NCI-H510A (cell line): ENCODE measurements at regions not wholly inside any gene's neighbourhood (a gene's known extent, or its start where the extent isn't known, plus 50 kb on each side); places are given as distances from the start of the nearest gene placed in this dataset.

Experiments
- DNase-seq: peaks from one replicate; lab custom pipeline; 2025; lab: John Stamatoyannopoulos, UW

DNA sequence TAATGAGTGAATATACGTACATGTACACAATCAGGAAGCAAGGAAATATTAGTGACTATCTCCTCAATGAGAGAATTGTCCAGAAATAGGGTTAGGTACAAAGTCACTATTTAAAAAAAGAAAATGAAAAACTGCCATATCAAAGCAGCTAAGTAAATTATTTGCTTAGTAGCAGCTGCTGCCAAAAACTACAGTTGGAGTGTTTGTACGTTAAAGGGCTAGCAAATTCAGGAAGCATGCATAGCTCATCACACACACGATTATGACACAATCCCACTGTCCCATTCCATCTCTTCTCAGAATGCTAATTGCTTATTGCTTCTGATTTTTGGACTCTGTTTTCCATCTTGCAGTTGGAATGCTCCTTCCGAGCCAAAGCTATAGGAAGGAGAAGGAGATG, 2012.5 kb upstream of the LRRTM1 start:
- DNase-seq, result peak; percentile 21

DNA sequence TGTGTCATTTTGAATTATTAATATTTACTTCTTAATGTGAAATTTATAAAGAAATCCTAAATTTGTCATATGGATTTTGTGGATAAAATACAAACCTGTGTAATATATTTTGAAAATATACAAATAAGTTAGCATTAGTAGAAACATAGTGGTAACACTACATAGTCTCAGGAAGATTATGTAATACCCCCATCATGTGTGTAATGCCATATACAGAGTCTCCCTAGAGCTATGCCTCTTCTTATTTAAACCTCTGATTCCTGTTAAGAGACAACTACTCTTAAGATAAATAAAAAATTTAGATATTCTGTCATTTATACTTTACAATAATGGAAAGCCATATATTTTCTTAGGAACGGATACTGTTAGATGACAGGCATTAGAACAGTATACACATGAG, 2012.0 kb upstream of the LRRTM1 start:
- no peak for DNase-seq

- no peak for DNase-seq
Observed at GRCh38 chr2:82314836-82315472, 2010.4 kb upstream of the LRRTM1 start.

GRCh38 chr2:82307511-82307910, 2003.0 kb upstream of the LRRTM1 start:
- no peak for DNase-seq

DNA sequence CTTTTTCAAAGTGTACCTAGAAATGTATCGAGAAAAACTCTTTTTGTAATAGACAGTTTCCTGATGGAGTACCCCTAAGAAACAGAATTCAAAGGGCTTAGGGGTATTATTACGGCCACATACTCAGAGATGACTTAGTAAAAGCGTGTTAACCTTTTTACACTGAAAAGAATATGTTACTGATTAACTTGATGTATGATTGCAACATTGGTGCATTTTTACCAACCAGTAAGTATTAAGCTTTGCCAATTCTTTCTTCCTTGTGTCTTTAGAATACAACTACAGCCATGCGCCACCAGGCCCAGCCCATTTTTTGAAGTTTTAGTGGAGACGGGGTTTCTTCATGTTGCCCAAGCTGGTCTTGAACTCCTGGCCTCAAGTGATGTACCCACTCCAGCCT, 1997.0 kb upstream of the LRRTM1 start:
- no peak for DNase-seq

DNA sequence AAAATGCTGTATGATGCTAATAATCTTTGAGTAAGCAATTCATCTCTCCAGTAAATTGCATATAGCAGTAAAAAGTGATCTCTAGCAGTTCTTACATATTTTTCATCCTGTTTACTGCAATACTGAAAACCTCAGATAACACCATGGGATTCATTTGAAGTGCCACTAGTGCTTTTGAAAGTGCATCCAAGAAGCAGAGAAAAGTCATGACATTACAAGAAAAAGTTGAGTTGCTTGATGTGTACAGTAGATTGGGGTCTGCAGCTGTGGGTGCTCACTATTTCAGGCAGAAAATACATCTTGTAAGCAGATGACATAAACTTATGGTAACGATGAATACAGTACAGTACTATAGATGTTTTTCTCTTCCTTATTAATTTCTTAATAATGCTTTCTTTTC, 1984.9 kb upstream of the LRRTM1 start:
- DNase-seq, result no peak

GRCh38 chr2:82283075-82283474, 1978.5 kb upstream of the LRRTM1 start:
- DNase-seq, result no peak

- no peak for DNase-seq
Observed at GRCh38 chr2:82282111-82282882, 1977.7 kb upstream of the LRRTM1 start.

- no peak for DNase-seq
Observed at GRCh38 chr2:82279367-82279766, 1974.8 kb upstream of the LRRTM1 start.

- DNase-seq, result no peak
Observed at GRCh38 chr2:82278416-82278815, 1973.9 kb upstream of the LRRTM1 start.

GRCh38 chr2:82275599-82275998, 1971.0 kb upstream of the LRRTM1 start:
- no peak for DNase-seq

- no peak for DNase-seq
Observed at GRCh38 chr2:82268446-82268845, 1963.9 kb upstream of the LRRTM1 start.

- DNase-seq, result no peak
Observed at GRCh38 chr2:82260521-82260920, 1956.0 kb upstream of the LRRTM1 start.

GRCh38 chr2:82259551-82259950, 1955.0 kb upstream of the LRRTM1 start:
- no peak for DNase-seq

- no peak for DNase-seq
Observed at GRCh38 chr2:82257796-82258555, 1953.4 kb upstream of the LRRTM1 start.

DNA sequence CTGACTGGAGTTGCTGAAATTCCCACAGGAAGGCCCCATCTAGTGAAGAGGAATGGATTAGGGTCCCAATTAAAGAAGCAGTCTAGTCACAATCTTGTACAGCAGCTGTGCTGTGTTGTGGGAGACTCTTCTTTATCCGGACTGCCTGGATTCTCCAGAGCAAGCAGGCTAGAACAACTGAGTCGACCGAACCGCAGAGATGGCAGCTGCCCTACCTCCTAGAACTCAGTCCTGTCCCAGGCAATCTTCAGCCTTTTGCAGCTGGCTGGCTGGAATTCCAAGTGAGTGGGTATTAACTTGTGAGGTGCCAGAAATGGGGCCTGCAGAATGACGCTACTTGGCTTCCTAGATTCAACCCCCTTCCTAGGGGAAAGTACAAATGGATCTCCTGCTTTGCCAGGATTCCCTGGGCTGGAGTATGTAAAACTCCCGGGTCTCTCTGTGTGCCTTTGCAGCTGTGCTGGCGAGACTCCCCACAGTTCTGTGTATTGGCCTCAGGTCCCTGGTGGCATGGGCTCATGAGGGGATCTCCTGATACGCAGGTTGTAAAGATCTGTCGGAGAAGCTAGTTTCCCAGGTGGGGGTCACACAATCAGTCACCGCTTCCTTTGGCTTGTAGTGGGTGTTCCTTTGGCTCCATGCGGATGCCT, 1952.6 kb upstream of the LRRTM1 start:
- DNase-seq, result no peak

GRCh38 chr2:82256288-82256687, 1951.7 kb upstream of the LRRTM1 start:
- no peak for DNase-seq

DNA sequence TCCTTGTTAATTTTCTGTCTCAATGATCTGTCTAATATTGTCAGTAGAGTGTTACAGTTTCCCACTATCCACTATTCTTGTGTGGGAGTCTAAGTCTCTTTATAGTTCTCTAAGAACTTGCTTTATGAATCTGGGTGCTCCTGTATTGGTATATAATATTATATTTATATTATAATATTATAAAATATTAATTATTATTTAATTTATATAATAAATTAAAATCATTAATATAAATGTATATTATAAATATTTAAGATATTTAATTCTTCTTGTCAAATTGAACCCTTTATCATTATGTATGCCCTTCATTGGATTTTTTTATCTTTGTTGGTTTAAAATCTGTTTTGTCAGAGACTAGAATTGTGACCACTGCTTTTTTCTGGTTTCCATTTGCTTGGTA, 1950.2 kb upstream of the LRRTM1 start:
- DNase-seq, result no peak

GRCh38 chr2:82246220-82246775, 1941.7 kb upstream of the LRRTM1 start:
- DNase-seq, result no peak

DNA sequence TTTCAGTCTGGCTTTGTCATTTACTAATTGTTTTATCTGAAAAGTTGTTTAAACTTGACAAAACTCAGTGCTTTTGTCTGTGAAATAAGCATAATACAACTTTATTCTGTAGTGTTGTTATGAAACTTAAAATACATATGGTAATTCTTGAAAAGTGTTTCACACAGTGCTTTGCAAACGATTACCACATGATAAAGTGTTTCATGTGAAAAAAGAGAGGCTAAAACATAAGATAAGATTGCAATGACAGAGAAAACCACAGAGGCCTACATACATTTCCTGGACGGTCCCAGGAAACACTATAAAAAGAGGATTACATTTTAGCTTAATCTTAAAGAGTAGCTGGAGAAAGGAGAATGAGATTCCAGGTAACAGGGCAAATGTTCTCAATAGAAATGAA, 1934.6 kb upstream of the LRRTM1 start:
- no peak for DNase-seq

DNA sequence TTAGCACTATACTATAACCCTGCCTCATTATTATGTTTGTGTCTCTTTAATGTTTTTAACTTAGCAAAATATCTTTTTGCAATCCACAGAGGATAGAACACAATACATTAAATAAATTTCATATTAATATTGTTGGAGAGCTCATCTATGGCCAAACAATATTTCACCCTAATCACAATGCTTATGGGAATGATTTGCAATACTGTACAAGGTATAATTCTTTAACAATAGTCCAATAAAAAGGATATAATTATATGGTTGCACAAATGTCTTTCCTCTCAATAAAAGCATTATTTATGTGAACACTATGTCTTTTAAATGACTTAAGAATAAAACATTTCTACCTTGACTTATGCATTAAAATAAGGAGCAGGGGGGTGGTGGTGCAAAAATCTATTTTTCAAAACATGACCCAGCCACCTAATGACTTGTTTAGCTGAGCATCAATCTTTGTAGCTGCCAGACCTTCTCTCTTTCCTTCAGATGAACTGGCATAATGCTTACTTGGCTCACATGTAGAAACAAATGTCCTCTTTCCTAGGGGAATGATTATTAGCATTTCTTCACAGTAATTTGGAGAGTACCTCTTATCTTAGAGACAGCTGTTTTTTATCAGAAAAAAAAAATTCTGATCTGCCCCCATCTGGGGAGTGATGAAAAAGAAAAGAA, 1933.6 kb upstream of the LRRTM1 start:
- no peak for DNase-seq
